Adipocyte (in vitro differentiated cells): ENCODE measurements at regions not wholly inside any gene's neighbourhood (a gene's known extent, or its start where the extent isn't known, plus 50 kb on each side); places are given as distances from the start of the nearest gene placed in this dataset.

ENCODE experiments used
- DNase-seq: peaks from one replicate; pipeline ENCODE4 v3.0.0-alpha.2; 2015; ENCODE audit warnings: low read depth
- H3K27me3 ChIP-seq: replicated peaks from 2 replicates; pipeline ENCODE4 v1.7.0; 2013; ENCODE audit warnings: mild to moderate bottlenecking, low read length, moderate library complexity; ENCODE audit not compliant: control insufficient read depth, insufficient read depth
- H3K36me3 ChIP-seq: 2 replicates; pipeline ENCODE4 v1.7.0; 2013; ENCODE audit warnings: low read length, mild to moderate bottlenecking, moderate library complexity; ENCODE audit not compliant: control insufficient read depth, insufficient read depth, severe bottlenecking
- H3K4me1 ChIP-seq: 2 replicates; pipeline ENCODE4 v1.7.0; 2013; ENCODE audit warnings: mild to moderate bottlenecking, low read length, moderate library complexity; ENCODE audit not compliant: control insufficient read depth, insufficient read depth
- H3K4me3 ChIP-seq: 2 replicates; pipeline ENCODE4 v1.7.0; 2013; ENCODE audit warnings: mild to moderate bottlenecking, low read length, moderate library complexity
- H3K9ac ChIP-seq: 2 replicates; pipeline ENCODE4 v1.7.0; 2013; ENCODE audit warnings: mild to moderate bottlenecking, low read length, moderate library complexity
- H3K9me3 ChIP-seq: 2 replicates; pipeline ENCODE4 v1.7.0; 2013; ENCODE audit warnings: mild to moderate bottlenecking, low read length, moderate library complexity; ENCODE audit not compliant: control insufficient read depth

DNA sequence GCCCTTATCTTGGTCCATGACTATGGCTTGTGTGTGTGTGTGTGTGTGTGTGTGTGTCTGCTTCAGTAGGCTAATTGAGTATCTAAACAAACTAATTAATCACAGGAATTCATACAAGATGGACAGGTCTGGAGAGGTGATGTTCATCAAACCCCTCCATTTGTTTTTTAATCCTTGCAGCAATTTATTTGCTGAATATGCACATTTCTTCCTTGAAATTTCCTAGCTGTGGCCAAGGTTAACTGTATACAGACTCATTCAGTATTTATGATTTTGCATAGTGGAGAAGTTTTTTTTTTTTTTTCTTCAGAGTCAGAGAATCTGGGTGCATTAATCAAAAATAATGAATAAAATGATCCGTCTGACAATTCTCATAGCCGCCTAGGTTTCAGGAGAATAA, 74.7 kb upstream of the TSHZ3 start:
- DNase-seq = no peak
- Histone ChIP-seq H3K27me3 (no peaks in the 10 kb centered on the region), H3K36me3 (no peaks in the 10 kb centered on the region), H3K9ac (no peak overlapping the region), H3K9me3 (no peaks in the 10 kb centered on the region), H3K4me1 (no peaks in the 10 kb centered on the region), H3K4me3 (no peak overlapping the region)

DNA sequence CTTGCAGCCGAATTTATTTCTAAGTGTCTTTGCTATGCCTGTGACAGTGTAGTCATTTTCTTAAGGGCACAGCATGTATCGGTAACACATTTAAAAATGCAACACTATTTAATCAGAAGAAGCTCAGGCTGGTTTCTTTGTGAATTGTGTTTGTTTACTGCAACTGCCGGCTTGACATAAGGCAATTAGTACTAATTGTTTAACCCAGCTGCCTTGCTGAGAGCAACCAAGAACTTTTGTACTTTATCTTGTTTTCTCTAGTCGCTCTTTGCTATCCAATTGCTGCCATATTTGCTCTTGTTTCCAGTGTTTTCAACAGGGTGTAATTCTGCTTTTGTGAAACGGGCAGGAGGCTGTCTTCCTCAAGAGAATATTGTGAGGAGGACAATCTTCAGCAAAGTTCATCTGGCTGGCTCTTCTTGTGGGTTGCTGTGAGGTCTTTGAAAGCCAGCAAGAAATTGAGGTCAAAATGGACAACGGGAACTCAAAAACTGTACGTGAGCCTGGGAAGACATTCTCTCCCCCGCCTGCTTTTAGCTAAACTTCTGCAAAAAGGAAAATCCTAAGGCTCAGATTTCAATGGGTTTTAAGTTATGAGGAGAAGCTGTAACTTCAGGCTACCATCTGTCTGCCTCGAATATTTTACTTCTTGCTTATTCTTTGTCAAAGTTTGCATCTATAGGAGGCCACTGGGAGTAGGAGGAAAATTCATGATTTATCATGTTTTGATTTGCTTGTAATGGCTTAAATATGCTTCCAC, 75.8 kb upstream of the TSHZ3 start:
- H3K4me1 ChIP-seq = no peaks in the 10 kb centered on the region
- H3K9ac ChIP-seq = no peak overlapping the region
- H3K9me3 ChIP-seq = no peaks in the 10 kb centered on the region
- H3K4me3 ChIP-seq = no peak overlapping the region
- no peaks in the 10 kb centered on the region for H3K36me3 ChIP-seq
- no peaks in the 10 kb centered on the region for H3K27me3 ChIP-seq
- DNase-seq = no peak

DNA sequence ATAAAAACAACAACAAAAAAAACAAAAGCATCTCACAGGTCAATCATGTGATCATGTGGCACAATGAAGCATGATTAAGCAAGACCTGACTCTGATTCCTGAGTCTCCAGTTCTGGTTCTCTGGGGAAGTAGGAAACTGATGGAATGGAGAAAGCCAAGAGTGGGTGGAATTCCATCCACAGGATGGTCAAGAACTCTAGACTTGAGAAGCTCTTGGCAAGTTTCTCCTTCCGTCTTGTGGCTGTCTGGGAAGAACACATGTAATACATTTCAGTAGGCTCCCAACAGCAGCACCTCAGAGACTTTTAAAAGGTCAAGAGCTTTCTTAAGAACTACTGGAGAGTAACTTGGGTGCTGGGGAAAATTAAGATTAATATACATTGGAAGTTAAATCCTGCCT, 78.6 kb upstream of the TSHZ3 start:
- Histone ChIP-seq H3K27me3 (no peaks in the 10 kb centered on the region), H3K4me1 (no peaks in the 10 kb centered on the region), H3K4me3 (no peak overlapping the region), H3K9me3 (no peaks in the 10 kb centered on the region), H3K9ac (no peak overlapping the region), H3K36me3 (no peaks in the 10 kb centered on the region)
- DNase-seq = peak; percentile 1

DNA sequence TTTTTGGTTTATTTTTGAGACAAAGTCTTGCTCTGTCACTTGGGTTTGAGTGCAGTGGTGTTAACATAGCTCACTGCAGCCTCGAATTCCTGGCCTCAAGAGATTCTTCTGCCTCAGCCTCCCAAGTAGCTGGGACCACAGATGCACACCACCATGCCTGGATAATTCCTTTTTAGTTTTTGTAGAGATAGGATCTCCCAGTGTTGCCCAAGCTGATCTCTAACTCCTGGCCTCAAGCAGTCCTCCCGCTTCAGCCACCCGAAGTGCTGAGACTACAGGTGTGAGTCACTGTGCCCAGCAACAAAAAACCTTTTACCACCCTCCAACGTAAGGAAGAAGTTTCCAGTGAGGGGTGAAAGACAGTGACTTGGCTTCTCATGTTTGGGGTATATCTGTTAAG, 81.1 kb upstream of the TSHZ3 start:
- Histone ChIP-seq H3K9me3 (peaks cover 4% of the 10 kb centered on the region), H3K4me3 (no peak overlapping the region), H3K4me1 (no peaks in the 10 kb centered on the region), H3K9ac (no peak overlapping the region), H3K36me3 (no peaks in the 10 kb centered on the region), H3K27me3 (no peaks in the 10 kb centered on the region)
- DNase-seq = no peak

DNA sequence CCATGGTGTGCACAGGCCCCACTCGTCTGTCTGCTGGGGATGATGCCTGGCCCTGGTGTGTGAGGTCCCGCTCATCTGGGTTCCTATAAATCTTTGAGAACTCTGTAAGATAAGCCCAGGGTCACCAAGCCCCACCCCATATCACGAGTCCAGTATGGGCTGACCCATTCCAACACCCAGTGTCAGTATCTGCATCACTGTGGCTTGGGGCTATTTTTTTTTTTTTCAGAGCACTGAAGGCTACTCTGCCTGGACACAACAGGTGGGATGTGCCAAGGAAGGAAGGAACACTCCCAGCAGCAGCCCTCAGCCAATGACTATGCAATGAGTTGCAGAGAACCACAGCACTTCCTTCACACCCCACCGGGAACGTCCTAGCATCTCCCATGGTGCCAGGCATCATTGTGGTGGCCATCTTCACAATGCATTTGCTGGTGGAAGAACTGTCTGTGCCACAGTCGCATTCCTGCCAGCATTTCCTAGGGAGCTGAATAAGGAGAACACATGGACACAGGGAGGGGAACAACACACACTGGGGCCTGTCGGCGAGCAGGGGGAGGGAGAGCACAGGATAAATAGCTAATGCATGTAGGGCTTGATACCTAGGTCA, 83.1 kb upstream of the TSHZ3 start:
- Histone ChIP-seq H3K4me3 (no peak overlapping the region), H3K9ac (no peak overlapping the region), H3K36me3 (no peaks in the 10 kb centered on the region), H3K4me1 (no peaks in the 10 kb centered on the region), H3K27me3 (no peaks in the 10 kb centered on the region), H3K9me3 (peaks cover 4% of the 10 kb centered on the region)
- DNase-seq = no peak

DNA sequence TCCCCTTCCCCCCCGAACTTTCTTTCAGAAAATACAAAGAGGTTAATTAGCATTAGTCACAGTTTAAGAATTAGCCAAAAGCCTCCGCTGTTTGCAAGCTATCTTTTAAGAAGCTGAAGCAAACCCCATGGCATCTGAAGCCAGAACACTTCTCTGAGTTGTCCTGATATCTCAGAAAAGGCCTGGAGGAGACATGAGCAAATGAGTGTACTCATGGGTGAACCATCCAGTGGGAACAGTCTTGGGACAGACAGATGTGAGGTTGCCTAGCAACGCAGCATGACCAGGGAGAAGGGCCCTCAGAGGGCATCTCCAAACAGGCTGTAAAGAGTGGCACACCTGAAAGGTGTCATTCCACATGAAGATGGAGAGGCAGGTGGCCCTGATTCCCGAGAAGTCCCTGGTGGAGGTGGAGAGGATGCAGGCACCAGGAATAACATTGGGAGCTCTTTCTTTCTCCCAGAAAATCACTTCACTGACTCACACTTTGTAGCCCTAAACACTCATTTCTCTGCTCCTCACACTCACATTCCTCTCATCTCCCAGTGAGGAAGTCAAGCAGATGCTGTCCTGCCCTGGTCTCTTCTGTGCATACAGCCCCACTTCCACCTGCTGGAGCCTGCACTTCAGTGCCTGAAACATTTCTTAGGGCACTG, 87.0 kb upstream of the TSHZ3 start:
- no peak overlapping the region for H3K9ac ChIP-seq
- H3K4me3 ChIP-seq = no peak overlapping the region
- peaks cover 4% of the 10 kb centered on the region for H3K9me3 ChIP-seq
- H3K27me3 ChIP-seq = peaks cover 5% of the 10 kb centered on the region
- H3K36me3 ChIP-seq = no peaks in the 10 kb centered on the region
- no peaks in the 10 kb centered on the region for H3K4me1 ChIP-seq
- no peak for DNase-seq

DNA sequence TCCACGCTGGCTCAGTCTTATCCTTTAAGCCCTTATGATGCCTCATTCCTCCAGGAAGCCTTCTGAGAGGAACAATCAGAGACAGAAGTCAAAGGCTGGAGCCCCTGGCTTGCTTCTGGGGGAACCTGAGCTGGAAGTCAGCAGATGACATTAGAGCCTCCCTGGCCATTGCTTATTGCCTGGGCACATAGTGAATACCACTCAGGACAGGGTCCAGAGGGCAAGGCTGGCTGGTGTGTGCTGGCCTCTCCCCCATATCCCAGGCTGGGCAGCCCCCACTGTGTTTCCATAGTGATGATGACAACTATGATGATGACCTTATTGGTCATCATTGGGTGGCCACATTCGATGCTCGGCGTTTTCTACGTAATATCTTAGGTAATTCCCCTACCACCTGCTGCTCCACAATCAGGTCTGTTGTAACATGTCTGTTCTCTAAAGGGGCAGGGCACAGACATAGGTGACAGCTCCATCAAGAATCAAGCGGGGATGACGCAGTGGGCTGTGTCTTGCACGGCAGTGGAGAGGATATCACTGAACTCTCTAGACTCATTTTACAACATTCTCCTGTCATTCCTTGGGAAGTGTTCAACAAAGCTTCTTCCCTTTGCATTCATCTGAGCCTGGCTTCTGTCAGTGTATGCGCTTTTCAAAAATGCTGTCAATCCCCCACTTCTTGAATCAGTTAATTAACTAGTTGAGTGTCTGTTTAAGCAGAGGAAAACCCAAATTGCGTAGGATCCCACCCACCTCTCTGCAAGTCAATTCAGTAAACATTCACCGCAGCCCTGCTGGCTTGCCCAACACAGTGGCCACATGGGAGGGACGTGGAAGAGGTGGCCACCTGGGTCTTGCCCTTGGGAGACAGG, 89.4 kb upstream of the TSHZ3 start:
- H3K4me1 ChIP-seq = no peaks in the 10 kb centered on the region
- H3K27me3 ChIP-seq = peaks cover 5% of the 10 kb centered on the region
- H3K9ac ChIP-seq = no peak overlapping the region
- H3K4me3 ChIP-seq = no peak overlapping the region
- H3K9me3 ChIP-seq = peaks cover 4% of the 10 kb centered on the region
- H3K36me3 ChIP-seq = no peaks in the 10 kb centered on the region
- no peak for DNase-seq

DNA sequence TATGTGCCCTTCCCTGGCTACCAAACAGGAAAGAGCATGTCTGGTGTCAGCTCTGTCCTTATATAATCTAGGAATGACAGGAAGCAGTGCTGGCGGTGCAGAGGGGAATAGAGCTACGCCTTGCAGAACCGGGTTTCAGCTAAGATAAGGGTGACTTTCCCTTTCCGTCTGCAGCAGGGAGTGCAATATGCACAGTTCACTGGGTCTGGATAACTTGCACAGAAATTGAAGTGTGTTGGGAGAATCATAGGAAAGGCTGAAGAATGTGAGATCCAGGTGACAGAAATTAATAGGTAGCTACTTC, 90.0 kb upstream of the TSHZ3 start:
- Histone ChIP-seq H3K4me3 (no peak overlapping the region), H3K9me3 (peaks cover 4% of the 10 kb centered on the region), H3K27me3 (peaks cover 5% of the 10 kb centered on the region), H3K36me3 (no peaks in the 10 kb centered on the region), H3K9ac (no peak overlapping the region), H3K4me1 (no peaks in the 10 kb centered on the region)
- no peak for DNase-seq

- no peaks in the 10 kb centered on the region for H3K27me3 ChIP-seq
- no peak overlapping the region for H3K9ac ChIP-seq
- H3K4me3 ChIP-seq = no peak overlapping the region
- no peak for DNase-seq
- H3K9me3 ChIP-seq = no peaks in the 10 kb centered on the region
- H3K36me3 ChIP-seq = no peaks in the 10 kb centered on the region
- peaks cover 9% of the 10 kb centered on the region for H3K4me1 ChIP-seq
Observed at GRCh38 chr19:31444931-31445330, 95.7 kb upstream of the TSHZ3 start.

- Histone ChIP-seq H3K36me3 (no peaks in the 10 kb centered on the region), H3K9me3 (no peaks in the 10 kb centered on the region), H3K27me3 (no peaks in the 10 kb centered on the region), H3K4me1 (peaks cover 9% of the 10 kb centered on the region), H3K4me3 (no peak overlapping the region), H3K9ac (no peak overlapping the region)
- DNase-seq = no peak
Observed at GRCh38 chr19:31445406-31445805, 96.2 kb upstream of the TSHZ3 start.

DNA sequence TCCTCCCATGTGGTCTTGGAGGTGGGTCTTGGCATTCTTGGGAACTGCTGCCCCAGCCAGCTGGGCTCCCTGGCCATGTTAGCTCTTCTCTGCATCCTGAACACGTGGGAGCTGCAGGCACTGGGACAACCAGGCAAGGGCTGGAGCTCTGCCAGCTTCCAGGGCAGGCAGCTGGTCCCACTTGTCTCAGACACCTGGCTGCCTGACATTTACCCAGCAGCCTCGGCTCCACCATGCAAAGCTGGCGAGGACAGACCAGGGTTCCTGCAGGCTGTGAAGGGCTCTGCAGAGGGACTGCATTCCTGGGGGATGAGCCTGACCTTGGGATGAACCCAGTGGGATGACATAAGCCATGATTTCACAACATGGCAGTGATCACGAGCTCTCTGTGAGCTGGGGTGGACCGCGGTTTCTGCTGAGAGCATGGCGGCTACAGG, 99.0 kb upstream of the TSHZ3 start:
- Histone ChIP-seq H3K9me3 (no peaks in the 10 kb centered on the region), H3K36me3 (no peaks in the 10 kb centered on the region), H3K9ac (no peak overlapping the region), H3K4me1 (peaks cover 9% of the 10 kb centered on the region), H3K4me3 (peak overlapping the region; percentile 31), H3K27me3 (no peaks in the 10 kb centered on the region)
- peak; percentile 39 for DNase-seq
